Tibial nerve (tissue), 4 donors: ENCODE measurements at regions not wholly inside any gene's neighbourhood (a gene's known extent, or its start where the extent isn't known, plus 50 kb on each side); places are given as distances from the start of the nearest gene placed in this dataset.

ENCODE experiments used
- CTCF ChIP-seq, 5 experiments: fragments of 200-600 bp in 3 of 5; fragments of 450-650 bp in 2 of 5; sonication (generic) in 3 of 5; IDR thresholded peaks; one replicate each; pipeline ENCODE4 v1.5.1; 2016 to 2019; ENCODE audit warnings: antibody characterized with exemption in 5 of 5, mild to moderate bottlenecking in 3 of 5, moderate library complexity in 2 of 5
- EP300 ChIP-seq, 2 donors: sonication (generic); formaldehyde crosslinking; IDR thresholded peaks; one replicate each; pipeline ENCODE4 v1.6.1; 2017; ENCODE audit warnings: antibody characterized with exemption in 2 of 2, mild to moderate bottlenecking in 1 of 2
- POLR2A ChIP-seq, 2 donors: fragments of 450-650 bp; IDR thresholded peaks; one replicate each; pipeline ENCODE4 v1.6.1; 2017; ENCODE audit warnings: antibody characterized with exemption in 2 of 2, mild to moderate bottlenecking in 2 of 2, moderate library complexity in 2 of 2

- TF ChIP-seq CTCF (IDR thresholded peaks at IDR 0.05) (no peak), POLR2A (IDR thresholded peaks at IDR 0.05) (no peak), EP300 (IDR thresholded peaks at IDR 0.05) (no peak)
Observed at GRCh38 chr14:61226015-61226654, 55.0 kb downstream of the TMEM30B start.
